CD8-positive, alpha-beta memory T cell (primary cell): ENCODE measurements at regions not wholly inside any gene's neighbourhood (a gene's known extent, or its start where the extent isn't known, plus 50 kb on each side); places are given as distances from the start of the nearest gene placed in this dataset.

Source experiments
- CTCF ChIA-PET: fragments of 350-600 bp; sonication (Branson Sonifier 250); formaldehyde crosslinking; loops from one replicate; lab custom pipeline; 2021; ENCODE audit warnings: antibody characterized with exemption; lab: Charles Lee
- POLR2A ChIA-PET: fragments of 350-600 bp; sonication (Branson Sonifier 250); formaldehyde crosslinking; loops from one replicate; lab custom pipeline; 2021; ENCODE audit warnings: antibody characterized with exemption; lab: Charles Lee
- DNase-seq, 5 donors: peaks; one replicate each; pipeline versions ENCODE4 v3.0.0 to v3.0.0-alpha.2; 2020 to 2022; ENCODE audit warnings: mixed read lengths in 1 of 5
- H3K27ac ChIP-seq: one replicate; pipeline ENCODE4 v1.7.0; 2013; ENCODE audit warnings: low read depth, mild to moderate bottlenecking, low read length, moderate library complexity
- H3K27me3 ChIP-seq: 2 replicates; pipeline ENCODE4 v1.7.0; 2013; ENCODE audit warnings: low read length, mild to moderate bottlenecking; ENCODE audit not compliant: insufficient read depth, poor library complexity, severe bottlenecking
- H3K36me3 ChIP-seq: 2 replicates; pipeline ENCODE4 v1.7.0; 2013; ENCODE audit warnings: mild to moderate bottlenecking, low read length, moderate library complexity; ENCODE audit not compliant: insufficient read depth
- H3K4me1 ChIP-seq: 2 replicates; pipeline ENCODE4 v1.7.0; 2013; ENCODE audit warnings: mild to moderate bottlenecking, low read length, moderate library complexity; ENCODE audit not compliant: insufficient read depth
- H3K4me3 ChIP-seq: 2 replicates; pipeline ENCODE4 v1.7.0; 2013; ENCODE audit warnings: mild to moderate bottlenecking, low read length
- H3K9me3 ChIP-seq: 2 replicates; pipeline ENCODE4 v1.7.0; 2013; ENCODE audit warnings: mild to moderate bottlenecking, low read length
- H3K27ac Mint-ChIP-seq, 8 donors: one replicate each; pipeline ENCODE4 v1.8.0; 2020 to 2021; ENCODE audit warnings: mixed read lengths in 8 of 8, mild to moderate bottlenecking in 6 of 8, inconsistent platforms in 3 of 8, moderate library complexity in 3 of 8
- H3K27me3 Mint-ChIP-seq, 2 donors: one replicate each; pipeline ENCODE4 v1.8.0; 2020 to 2021; ENCODE audit warnings: mixed read lengths in 2 of 2, mild to moderate bottlenecking in 1 of 2, moderate library complexity in 1 of 2
- H3K36me3 Mint-ChIP-seq, 3 donors: one replicate each; pipeline ENCODE4 v1.8.0; 2020 to 2021; ENCODE audit warnings: mixed read lengths in 3 of 3, inconsistent platforms in 1 of 3, mild to moderate bottlenecking in 1 of 3
- H3K4me1 Mint-ChIP-seq, 3 donors: one replicate each; pipeline ENCODE4 v1.8.0; 2020 to 2021; ENCODE audit warnings: mixed read lengths in 3 of 3, inconsistent platforms in 1 of 3, mild to moderate bottlenecking in 1 of 3
- H3K4me3 Mint-ChIP-seq, 7 donors: one replicate each; pipeline ENCODE4 v1.8.0; 2020 to 2021; ENCODE audit warnings: mixed read lengths in 7 of 7, mild to moderate bottlenecking in 6 of 7, moderate library complexity in 4 of 7, inconsistent platforms in 2 of 7
- H3K9me3 Mint-ChIP-seq, 5 donors: one replicate each; pipeline ENCODE4 v1.8.0; 2020 to 2022; ENCODE audit warnings: mixed read lengths in 5 of 5, mild to moderate bottlenecking in 3 of 5, moderate library complexity in 2 of 5, inconsistent platforms in 1 of 5

DNA sequence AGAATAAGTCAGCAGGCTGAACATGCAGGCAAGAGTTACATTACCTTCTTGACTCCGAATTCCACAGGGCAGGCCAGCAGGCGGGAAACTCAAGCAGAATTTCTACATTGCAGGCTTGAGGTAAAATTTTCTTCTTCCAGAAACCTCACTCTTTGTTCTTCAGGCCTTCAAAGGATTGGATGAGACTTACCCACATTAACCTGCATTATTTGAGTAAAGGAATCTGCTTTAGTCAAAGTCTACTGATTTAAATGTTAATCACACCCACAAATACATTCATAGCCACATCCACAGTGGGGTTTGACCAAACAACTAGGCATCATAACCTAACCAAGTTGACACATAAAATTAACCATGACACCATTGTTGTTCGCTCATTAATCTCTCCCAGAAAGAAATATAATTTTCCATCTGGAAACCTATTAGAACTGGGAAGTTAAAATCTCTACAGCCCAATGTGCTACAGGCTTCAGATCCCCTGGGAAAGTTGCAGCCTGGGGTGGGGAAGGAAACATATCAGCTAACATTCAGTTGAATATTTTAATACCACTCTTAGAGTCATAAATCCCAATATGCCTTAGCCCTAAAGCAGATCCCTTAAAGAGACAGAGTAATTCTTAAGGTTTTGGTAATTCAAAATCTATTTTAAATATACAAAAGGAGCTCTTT lies 468.2 kb upstream of the TNP1 start:
- Mint-ChIP-seq H3K36me3 (peaks cover 0 to 9% (median 6%) of the 10 kb centered on the region in 3 donors), H3K4me1 (no peaks in the 10 kb centered on the region), H3K4me3 (no peak overlapping the region), H3K27ac (no peak overlapping the region), H3K27me3 (peaks cover 0 to 12% of the 10 kb centered on the region in 2 donors), H3K9me3 (peaks cover 0 to 14% (median 9%) of the 10 kb centered on the region in 5 donors)
- H3K27me3 ChIP-seq = no peaks in the 10 kb centered on the region
- H3K4me3 ChIP-seq = no peak overlapping the region
- H3K9me3 ChIP-seq = no peaks in the 10 kb centered on the region
- POLR2A ChIA-PET = no interaction called here
- DNase-seq = no peak
- CTCF ChIA-PET = no interaction called here
- H3K4me1 ChIP-seq = no peaks in the 10 kb centered on the region
- no peak overlapping the region for H3K27ac ChIP-seq
- no peaks in the 10 kb centered on the region for H3K36me3 ChIP-seq

- no peaks in the 10 kb centered on the region for H3K27me3 ChIP-seq
Measured at GRCh38 chr2:217326238-217327022, 466.6 kb upstream of the TNP1 start.

GRCh38 chr2:217325816-217326215 lies 466.0 kb upstream of the TNP1 start:
- no peaks in the 10 kb centered on the region for H3K36me3 ChIP-seq
- Mint-ChIP-seq H3K27ac (no peak overlapping the region), H3K27me3 (peaks cover 0 to 12% of the 10 kb centered on the region in 2 donors), H3K36me3 (peaks cover 0 to 9% (median 6%) of the 10 kb centered on the region in 3 donors), H3K9me3 (peaks cover 0 to 14% (median 9%) of the 10 kb centered on the region in 5 donors), H3K4me3 (no peak overlapping the region), H3K4me1 (no peaks in the 10 kb centered on the region)
- H3K27me3 ChIP-seq = no peaks in the 10 kb centered on the region
- no peak overlapping the region for H3K27ac ChIP-seq
- CTCF ChIA-PET = no interaction called here
- no peak for DNase-seq
- no peaks in the 10 kb centered on the region for H3K4me1 ChIP-seq
- H3K4me3 ChIP-seq = no peak overlapping the region
- H3K9me3 ChIP-seq = no peaks in the 10 kb centered on the region
- POLR2A ChIA-PET = no interaction called here

More at GRCh38 chr2:217326238-217327022, 466.6 kb upstream of the TNP1 start:
- no peaks in the 10 kb centered on the region for H3K4me1 Mint-ChIP-seq
- Histone ChIP-seq H3K4me1 (no peaks in the 10 kb centered on the region), H3K36me3 (no peaks in the 10 kb centered on the region), H3K4me3 (no peak overlapping the region), H3K27ac (no peak overlapping the region), H3K9me3 (no peaks in the 10 kb centered on the region)
- no peak for DNase-seq
- no peak overlapping the region for H3K4me3 Mint-ChIP-seq
- POLR2A ChIA-PET = no interaction called here
- H3K27ac Mint-ChIP-seq = no peak overlapping the region
- CTCF ChIA-PET = no interaction called here
- peaks cover 0 to 14% (median 9%) of the 10 kb centered on the region in 5 donors for H3K9me3 Mint-ChIP-seq
- H3K36me3 Mint-ChIP-seq = peaks cover 0 to 9% (median 6%) of the 10 kb centered on the region in 3 donors
- H3K27me3 Mint-ChIP-seq = peaks cover 0 to 12% of the 10 kb centered on the region in 2 donors

DNA sequence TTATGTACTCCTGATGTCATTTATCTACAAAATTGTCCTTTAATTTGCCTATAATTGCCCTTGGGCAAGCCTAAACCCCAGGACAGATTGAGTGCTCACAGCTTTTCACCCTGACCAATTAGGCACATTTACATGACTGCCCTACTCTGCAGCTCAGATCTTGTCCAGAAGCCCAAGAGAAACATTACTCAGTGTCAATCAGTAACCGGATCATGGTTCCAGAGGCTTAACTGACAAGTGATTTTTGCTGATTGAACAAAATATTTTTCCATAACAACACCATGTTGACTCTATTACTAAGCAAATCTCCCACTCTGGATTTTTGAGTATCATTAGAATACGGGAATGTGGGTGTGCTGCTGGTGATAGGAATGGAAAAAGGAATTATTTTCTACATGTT lies 465.4 kb upstream of the TNP1 start:
- no peak overlapping the region for H3K27ac Mint-ChIP-seq
- H3K27ac ChIP-seq = no peak overlapping the region
- H3K4me1 ChIP-seq = no peaks in the 10 kb centered on the region
- peaks cover 0 to 9% (median 6%) of the 10 kb centered on the region in 3 donors for H3K36me3 Mint-ChIP-seq
- peaks cover 0 to 12% of the 10 kb centered on the region in 2 donors for H3K27me3 Mint-ChIP-seq
- no peaks in the 10 kb centered on the region for H3K36me3 ChIP-seq
- DNase-seq = no peak
- no peaks in the 10 kb centered on the region for H3K27me3 ChIP-seq
- ChIA-PET CTCF (no interaction called here), POLR2A (no interaction called here)
- no peaks in the 10 kb centered on the region for H3K9me3 ChIP-seq
- no peaks in the 10 kb centered on the region for H3K4me1 Mint-ChIP-seq
- no peak overlapping the region for H3K4me3 Mint-ChIP-seq
- no peak overlapping the region for H3K4me3 ChIP-seq
- peaks cover 0 to 14% (median 9%) of the 10 kb centered on the region in 5 donors for H3K9me3 Mint-ChIP-seq

- Histone ChIP-seq H3K9me3 (no peaks in the 10 kb centered on the region), H3K36me3 (no peaks in the 10 kb centered on the region), H3K27me3 (no peaks in the 10 kb centered on the region), H3K4me3 (no peak overlapping the region), H3K4me1 (no peaks in the 10 kb centered on the region), H3K27ac (no peak overlapping the region)
- Mint-ChIP-seq H3K27me3 (no peaks in the 10 kb centered on the region), H3K36me3 (no peaks in the 10 kb centered on the region), H3K4me1 (peaks cover 12 to 20% (median 18%) of the 10 kb centered on the region in 3 donors), H3K4me3 (no peak overlapping the region), H3K27ac (no peak overlapping the region), H3K9me3 (no peaks in the 10 kb centered on the region)
- no peak for DNase-seq
- CTCF ChIA-PET = no interaction called here
- POLR2A ChIA-PET = no interaction called here
Measured at GRCh38 chr2:217316743-217317142, 456.9 kb upstream of the TNP1 start.

- Histone ChIP-seq H3K27ac (no peak overlapping the region), H3K27me3 (no peaks in the 10 kb centered on the region), H3K9me3 (no peaks in the 10 kb centered on the region), H3K4me3 (no peak overlapping the region), H3K36me3 (no peaks in the 10 kb centered on the region), H3K4me1 (no peaks in the 10 kb centered on the region)
- no peak for DNase-seq
- H3K36me3 Mint-ChIP-seq = peaks cover 0 to 4% (median 2%) of the 10 kb centered on the region in 3 donors
- H3K27ac Mint-ChIP-seq = no peak overlapping the region
- peaks cover 12 to 20% (median 18%) of the 10 kb centered on the region in 3 donors for H3K4me1 Mint-ChIP-seq
- CTCF ChIA-PET = no interaction called here
- H3K4me3 Mint-ChIP-seq = no peak overlapping the region
- no peaks in the 10 kb centered on the region for H3K27me3 Mint-ChIP-seq
- peaks cover 0 to 3% (median 0%) of the 10 kb centered on the region in 5 donors for H3K9me3 Mint-ChIP-seq
- POLR2A ChIA-PET = no interaction called here
Measured at GRCh38 chr2:217314021-217314460, 454.2 kb upstream of the TNP1 start.

GRCh38 chr2:217313386-217313785 lies 453.5 kb upstream of the TNP1 start:
- Histone ChIP-seq H3K4me1 (no peaks in the 10 kb centered on the region), H3K4me3 (no peak overlapping the region), H3K9me3 (no peaks in the 10 kb centered on the region), H3K27ac (no peak overlapping the region), H3K27me3 (no peaks in the 10 kb centered on the region), H3K36me3 (no peaks in the 10 kb centered on the region)
- Mint-ChIP-seq H3K9me3 (peaks cover 0 to 3% (median 0%) of the 10 kb centered on the region in 5 donors), H3K27ac (no peak overlapping the region), H3K4me1 (peaks cover 12 to 20% (median 18%) of the 10 kb centered on the region in 3 donors), H3K36me3 (peaks cover 0 to 4% (median 2%) of the 10 kb centered on the region in 3 donors), H3K4me3 (no peak overlapping the region), H3K27me3 (no peaks in the 10 kb centered on the region)
- ChIA-PET CTCF (no interaction called here), POLR2A (no interaction called here)
- DNase-seq = no peak

DNA sequence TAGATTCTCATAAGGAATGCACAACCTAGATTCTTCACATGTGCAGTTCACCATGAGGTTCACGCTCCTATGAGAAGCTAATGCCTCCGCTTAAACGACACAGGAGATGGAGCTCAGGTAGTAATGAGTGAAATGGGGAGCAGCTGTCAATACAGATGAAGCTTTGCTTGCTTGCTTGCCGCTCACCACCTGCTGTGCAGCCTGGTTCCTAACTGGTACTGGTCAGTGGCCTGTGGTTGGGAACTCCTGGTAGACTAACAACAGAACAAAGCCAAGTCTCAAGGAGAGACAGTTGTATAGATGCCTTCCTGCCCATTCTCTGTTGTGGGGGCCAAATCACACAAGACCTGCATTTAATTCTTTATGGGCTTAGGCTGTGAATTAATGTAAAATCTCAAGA lies 449.2 kb upstream of the TNP1 start:
- H3K27ac Mint-ChIP-seq = no peak overlapping the region
- H3K9me3 Mint-ChIP-seq = peaks cover 0 to 6% (median 0%) of the 10 kb centered on the region in 5 donors
- Histone ChIP-seq H3K9me3 (no peaks in the 10 kb centered on the region), H3K36me3 (no peaks in the 10 kb centered on the region), H3K27me3 (no peaks in the 10 kb centered on the region), H3K27ac (no peak overlapping the region), H3K4me3 (no peak overlapping the region), H3K4me1 (no peaks in the 10 kb centered on the region)
- DNase-seq = no peak
- peaks cover 0 to 4% (median 2%) of the 10 kb centered on the region in 3 donors for H3K36me3 Mint-ChIP-seq
- POLR2A ChIA-PET = no interaction called here
- H3K27me3 Mint-ChIP-seq = peaks cover 0 to 1% of the 10 kb centered on the region in 2 donors
- no peaks in the 10 kb centered on the region for H3K4me1 Mint-ChIP-seq
- no peak overlapping the region for H3K4me3 Mint-ChIP-seq
- CTCF ChIA-PET = no interaction called here
